GM13977 (cell line): ENCODE measurements at regions not wholly inside any gene's neighbourhood (a gene's known extent, or its start where the extent isn't known, plus 50 kb on each side); places are given as distances from the start of the nearest gene placed in this dataset.

Source experiments
- DNase-seq: peaks from one replicate; pipeline ENCODE4 v3.0.0; 2012; ENCODE audit warnings: low spot score
- CTCF ChIP-seq: IDR thresholded peaks from 2 replicates; pipeline ENCODE4 v1.5.1; 2012; ENCODE audit warnings: mild to moderate bottlenecking, control low read depth; ENCODE audit not compliant: insufficient read depth; ENCODE audit errors: extremely low read depth, missing control alignments
- in situ Hi-C: fragments of 300-500 bp; cut with MboI; formaldehyde crosslinking; loops from one replicate; pipeline ENCODE4 v1.12.0; 2022; ENCODE audit warnings: low sequenced_read_pairs, low pct_unique_long_range_greater_than_20kb, mixed read lengths, inconsistent platforms; ENCODE audit not compliant: unreplicated experiment

- in situ Hi-C loops: no loop called here
- TF ChIP-seq CTCF: no peak
These were observed 159.5 kb upstream of the IER5L start for GRCh38 chr9:129337336-129338140.

GRCh38 chr9:129336601-129337331 is 158.7 kb upstream of the IER5L start:
- in situ Hi-C loops: no loop called here
- TF ChIP-seq CTCF: no peak
- peak; percentile 61 for DNase-seq

More at GRCh38 chr9:129337336-129338140, 159.5 kb upstream of the IER5L start:
- no peak for DNase-seq

- in situ Hi-C loops: no loop called here
- TF ChIP-seq CTCF: no peak
- no peak for DNase-seq
These were observed 158.1 kb upstream of the IER5L start for GRCh38 chr9:129336130-129336528.

GRCh38 chr9:129335464-129336129 is 157.5 kb upstream of the IER5L start:
- TF ChIP-seq CTCF: no peak
- no peak for DNase-seq
- in situ Hi-C loops: no loop called here

- DNase-seq: no peak
- no peak for TF ChIP-seq CTCF
These were observed 156.3 kb upstream of the IER5L start for GRCh38 chr9:129334105-129334935.

GRCh38 chr9:129333617-129334104 is 155.6 kb upstream of the IER5L start:
- no peak for TF ChIP-seq CTCF
- DNase-seq: no peak
- in situ Hi-C loops: no loop called here

More at GRCh38 chr9:129334105-129334935, 156.3 kb upstream of the IER5L start:
- in situ Hi-C loops: no loop called here
